Esophagus squamous epithelium (tissue), 4 donors: ENCODE measurements at regions not wholly inside any gene's neighbourhood (a gene's known extent, or its start where the extent isn't known, plus 50 kb on each side); places are given as distances from the start of the nearest gene placed in this dataset.

Experiments
- CTCF ChIP-seq, 6 experiments: fragments of 450-650 bp in 4 of 6; fragments of 200-600 bp in 2 of 6; sonication (generic) in 2 of 6; IDR thresholded peaks; one replicate each; pipeline ENCODE4 v1.5.1; 2016 to 2019; ENCODE audit warnings: antibody characterized with exemption in 6 of 6, mild to moderate bottlenecking in 4 of 6, moderate library complexity in 4 of 6
- POLR2A ChIP-seq, 4 donors: fragments of 450-650 bp; IDR thresholded peaks; one replicate each; pipeline ENCODE4 v1.6.1; 2017; ENCODE audit warnings: antibody characterized with exemption in 4 of 4, mild to moderate bottlenecking in 4 of 4, moderate library complexity in 3 of 4

GRCh38 chr1:90572446-90572845 lies 144.7 kb downstream of the BARHL2 start:
- no peak for TF ChIP-seq CTCF (IDR thresholded peaks at IDR 0.05)
- no peak for TF ChIP-seq POLR2A (IDR thresholded peaks at IDR 0.05)
